GM23338 (cell line): ENCODE measurements at regions not wholly inside any gene's neighbourhood (a gene's known extent, or its start where the extent isn't known, plus 50 kb on each side); places are given as distances from the start of the nearest gene placed in this dataset.
"Not testable (repeated sequence)": the region's sequence is repeated elsewhere in the genome, so short reads cannot be mapped to it uniquely, and the experiment has no call there.

Experiments
- ATAC-seq: fragments of 200-7000 bp; cut with Tn5 transposase; 3 replicates; pipeline ENCODE4 v1.9.1; 2020
- DNase-seq: peaks from one replicate; pipeline ENCODE4 v3.0.0-alpha.2; 2015; ENCODE audit warnings: low spot score
- H2AFZ ChIP-seq: fragments of 200-600 bp; sonication (generic); 2 replicates; pipeline ENCODE4 v1.8.0; 2016; ENCODE audit warnings: antibody characterized with exemption, mild to moderate bottlenecking, moderate library complexity
- H3F3A ChIP-seq: fragments of 200-600 bp; sonication (generic); replicated peaks from 2 replicates; pipeline ENCODE4 v1.8.0; 2017; ENCODE audit warnings: antibody characterized with exemption, mixed run types, low read depth
- H3K27ac ChIP-seq: fragments of 200-600 bp; sonication (generic); 2 replicates; pipeline ENCODE4 v1.6.1; 2016; ENCODE audit warnings: low read depth
- H3K27me3 ChIP-seq: fragments of 200-600 bp; sonication (generic); 2 replicates; pipeline ENCODE4 v1.8.0; 2016; ENCODE audit warnings: mild to moderate bottlenecking, mixed run types, moderate library complexity; ENCODE audit not compliant: insufficient read depth
- H3K36me3 ChIP-seq: fragments of 200-600 bp; sonication (generic); 2 replicates; pipeline ENCODE4 v1.8.0; 2016; ENCODE audit warnings: mild to moderate bottlenecking; ENCODE audit not compliant: insufficient read depth
- H3K4me1 ChIP-seq: fragments of 200-600 bp; sonication (generic); 2 replicates; pipeline ENCODE4 v1.8.0; 2016; ENCODE audit warnings: mild to moderate bottlenecking, moderate library complexity; ENCODE audit not compliant: insufficient read depth
- H3K4me2 ChIP-seq: fragments of 200-600 bp; sonication (generic); 2 replicates; pipeline ENCODE4 v1.7.1; 2017; ENCODE audit warnings: mixed run types
- H3K4me3 ChIP-seq: fragments of 200-600 bp; sonication (generic); 2 replicates; pipeline ENCODE4 v1.6.1; 2016; ENCODE audit warnings: mixed run types
- H3K79me2 ChIP-seq: fragments of 200-600 bp; sonication (generic); replicated peaks from 2 replicates; pipeline ENCODE4 v1.8.0; 2017; ENCODE audit warnings: mild to moderate bottlenecking; ENCODE audit not compliant: insufficient read depth
- H3K9me2 ChIP-seq: fragments of 200-600 bp; sonication (generic); 2 replicates; pipeline ENCODE4 v1.8.0; 2017; ENCODE audit not compliant: insufficient read depth
- H4K20me1 ChIP-seq: fragments of 200-600 bp; sonication (generic); replicated peaks from 2 replicates; pipeline ENCODE4 v1.8.0; 2017; ENCODE audit warnings: mild to moderate bottlenecking; ENCODE audit not compliant: insufficient read depth
- H3K27ac Mint-ChIP-seq: 2 replicates; pipeline ENCODE4 v1.8.0; 2020; ENCODE audit warnings: inconsistent platforms, mild to moderate bottlenecking, moderate library complexity, mixed read lengths
- H3K27me3 Mint-ChIP-seq: 3 replicates; pipeline ENCODE4 v1.8.0; 2022; ENCODE audit warnings: low read depth, mild to moderate bottlenecking, moderate library complexity, mixed read lengths, inconsistent platforms; ENCODE audit not compliant: insufficient read depth, poor library complexity
- H3K36me3 Mint-ChIP-seq: 3 replicates; pipeline ENCODE4 v1.8.0; 2021; ENCODE audit warnings: low read depth, mild to moderate bottlenecking, inconsistent platforms, moderate library complexity, mixed read lengths
- H3K4me1 Mint-ChIP-seq: 3 replicates; pipeline ENCODE4 v1.8.0; 2020; ENCODE audit warnings: mild to moderate bottlenecking, inconsistent platforms, mixed read lengths
- H3K4me3 Mint-ChIP-seq: 3 replicates; pipeline ENCODE4 v1.8.0; 2021; ENCODE audit warnings: moderate library complexity, mild to moderate bottlenecking, inconsistent platforms, mixed read lengths
- H3K9me3 Mint-ChIP-seq: 3 replicates; pipeline ENCODE4 v1.8.0; 2020; ENCODE audit warnings: moderate library complexity, mild to moderate bottlenecking, inconsistent platforms, mixed read lengths
- CREB1 ChIP-seq: fragments of 250-450 bp; sonication (Bioruptor Pico); IDR thresholded peaks from 2 replicates; pipeline ENCODE4 v1.5.0; 2020; ENCODE audit warnings: low read depth, mild to moderate bottlenecking, moderate library complexity
- EZH2 ChIP-seq: fragments of 200-600 bp; sonication (generic); IDR thresholded peaks from one replicate; pipeline ENCODE4 v1.8.0; 2017; ENCODE audit warnings: antibody characterized with exemption, mild to moderate bottlenecking, low read depth; ENCODE audit not compliant: unreplicated experiment
- EZH2phosphoT487 ChIP-seq: fragments of 200-600 bp; sonication (generic); IDR thresholded peaks from one replicate; pipeline ENCODE4 v1.8.1; 2018; ENCODE audit warnings: antibody characterized with exemption; ENCODE audit not compliant: unreplicated experiment
- JUNB ChIP-seq: IDR thresholded peaks from one replicate; pipeline ENCODE4 v1.6.1; 2016; ENCODE audit warnings: antibody characterized with exemption; ENCODE audit not compliant: unreplicated experiment
- POLR2AphosphoS5 ChIP-seq: IDR thresholded peaks from 2 replicates; pipeline ENCODE4 v1.6.1; 2016; ENCODE audit warnings: antibody characterized with exemption, low read depth
- REST ChIP-seq: IDR thresholded peaks from one replicate; pipeline ENCODE4 v1.6.1; 2018; ENCODE audit warnings: antibody characterized with exemption; ENCODE audit not compliant: unreplicated experiment
- STAT1 ChIP-seq: IDR thresholded peaks from one replicate; pipeline ENCODE4 v1.6.1; 2016; ENCODE audit warnings: antibody characterized with exemption; ENCODE audit not compliant: unreplicated experiment
- ZNF114 ChIP-seq: fragments of 250-450 bp; sonication (Bioruptor Pico); IDR thresholded peaks from 2 replicates; pipeline ENCODE4 v1.5.0; 2020; ENCODE audit warnings: mild to moderate bottlenecking, moderate library complexity
- ZNF331 ChIP-seq: fragments of 250-450 bp; sonication (Bioruptor Pico); IDR thresholded peaks from 2 replicates; pipeline ENCODE4 v1.5.0; 2020; ENCODE audit warnings: low read depth, mild to moderate bottlenecking, moderate library complexity
- TF ChIP-seq, protein P1 (sequence below), 2 experiments: fragments of 200-600 bp in 1 of 2; sonication (generic) in 1 of 2; conservative IDR thresholded peaks; 2 replicates each; pipeline versions ENCODE4 v1.5.1 to v1.6.1; 2016 to 2017; ENCODE audit warnings: antibody characterized with exemption in 2 of 2, low read depth in 2 of 2, mild to moderate bottlenecking in 2 of 2, moderate library complexity in 1 of 2

DNA sequence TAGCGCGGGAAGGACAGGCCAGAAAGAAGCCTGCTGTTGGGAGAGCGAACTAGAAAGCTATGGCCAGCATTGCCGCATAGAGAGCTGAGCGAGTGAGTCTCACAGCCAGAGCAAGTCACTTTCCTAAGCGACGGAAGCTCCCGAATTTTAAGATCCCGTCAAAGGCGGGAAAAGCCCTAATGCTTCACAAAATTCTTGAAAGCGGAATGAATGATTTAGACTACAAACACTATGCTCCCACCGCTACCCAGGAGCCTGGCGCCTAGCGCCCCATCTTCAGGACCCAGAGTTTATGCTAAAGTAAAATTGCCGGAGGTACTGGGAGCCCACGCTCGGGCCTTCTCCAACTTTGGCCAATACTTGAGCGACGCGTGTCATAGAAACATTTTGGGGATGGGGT lies 409.9 kb upstream of the ESRRG start:
- no peaks in the 10 kb centered on the region for H3K36me3 Mint-ChIP-seq
- no peak overlapping the region for H2AFZ ChIP-seq
- peak; percentile 40 for DNase-seq
- TF ChIP-seq ZNF114 (CRISPR knock-in tag) (no peak), EZH2phosphoT487 (peak; percentile 92), EZH2 (peak; percentile 69)
- H3K4me1 ChIP-seq: peaks cover 26% of the 10 kb centered on the region
- peak overlapping the region; percentile 28; the same call in 1 of the 3 replicates for H3K4me3 Mint-ChIP-seq
- peaks cover 27% of the 10 kb centered on the region for H3K4me1 Mint-ChIP-seq
- no peaks in the 10 kb centered on the region for H3K79me2 ChIP-seq
- H3K36me3 ChIP-seq: no peaks in the 10 kb centered on the region
- no peaks in the 10 kb centered on the region for H4K20me1 ChIP-seq
- peaks cover 87% of the 10 kb centered on the region for H3K27me3 ChIP-seq
- no peaks in the 10 kb centered on the region for H3K9me2 ChIP-seq
- 0 out of 3 replicates have a peak, but pooled peaks cover 4% of the 10 kb centered on the region for H3K9me3 Mint-ChIP-seq
- no peak overlapping the region for H3K27ac ChIP-seq
- peak overlapping the region; percentile 86; the same call in 1 of the 2 replicates for H3K4me3 ChIP-seq
- ATAC-seq: peak; percentile 1; the same call in 1 of the 3 replicates
- H3F3A ChIP-seq: no peaks in the 10 kb centered on the region
- H3K4me2 ChIP-seq: peak overlapping the region; percentile 98
- no peak overlapping the region for H3K27ac Mint-ChIP-seq
- H3K27me3 Mint-ChIP-seq: peaks cover 70% of the 10 kb centered on the region

DNA sequence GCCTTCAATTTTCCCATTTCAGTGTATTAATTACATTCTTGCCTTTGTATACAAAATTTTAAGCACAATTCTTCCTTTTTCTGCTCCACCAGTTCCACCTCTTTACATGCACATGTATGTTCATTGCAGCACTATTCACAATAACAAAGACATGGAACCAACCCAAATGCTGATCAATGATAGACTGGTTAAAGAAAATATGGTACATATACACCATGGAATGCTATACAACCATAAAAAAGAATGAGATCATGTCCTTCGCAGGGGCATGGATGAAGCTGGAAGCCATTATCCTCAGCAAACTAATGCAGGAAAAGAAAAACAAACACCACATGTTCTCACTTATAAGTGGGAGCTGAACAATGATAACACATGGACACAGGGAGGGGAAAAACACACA lies 400.1 kb upstream of the ESRRG start:
- H3K79me2 ChIP-seq, H3K27ac ChIP-seq, H3K27me3 ChIP-seq, H3K4me3 Mint-ChIP-seq, ATAC-seq, H3K36me3 ChIP-seq, H3K27me3 Mint-ChIP-seq, H3K4me1 Mint-ChIP-seq, DNase-seq, H3K36me3 Mint-ChIP-seq, H3K9me2 ChIP-seq, H3K4me3 ChIP-seq, H3K27ac Mint-ChIP-seq, H3K4me1 ChIP-seq, H4K20me1 ChIP-seq, H2AFZ ChIP-seq, H3K9me3 Mint-ChIP-seq, H3F3A ChIP-seq, H3K4me2 ChIP-seq: not testable (repeated sequence)

DNA sequence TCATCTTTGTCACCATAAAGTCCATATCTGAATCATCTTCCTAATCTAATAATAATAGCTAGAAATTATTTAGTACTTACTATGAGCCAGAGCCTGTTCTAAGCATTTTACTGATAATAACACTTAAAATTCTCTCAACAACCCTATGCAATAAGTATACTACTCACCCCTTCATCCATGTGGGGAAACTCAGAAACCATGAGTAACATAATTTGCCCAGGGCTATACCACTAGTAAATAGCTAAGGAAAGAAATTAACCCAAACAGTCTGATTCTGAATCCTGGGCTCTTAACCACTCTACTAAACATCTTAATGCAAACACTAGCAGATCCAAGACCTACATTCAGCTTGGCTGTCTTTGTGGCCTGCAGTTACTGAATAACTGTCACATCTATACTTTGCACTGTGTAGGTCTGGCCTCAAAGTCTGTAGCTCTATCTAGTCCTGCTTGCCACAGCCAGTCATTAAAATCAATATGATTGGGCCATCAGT lies 394.8 kb upstream of the ESRRG start:
- ATAC-seq (no peak), DNase-seq (no peak)
- Histone ChIP-seq H3K4me2 (no peak overlapping the region), H3K36me3 (no peaks in the 10 kb centered on the region), H4K20me1 (no peaks in the 10 kb centered on the region), H3K9me2 (no peaks in the 10 kb centered on the region), H3K27me3 (no peaks in the 10 kb centered on the region), H3K27ac (no peak overlapping the region), H3K4me3 (no peak overlapping the region), H3K79me2 (no peaks in the 10 kb centered on the region), H3K4me1 (no peaks in the 10 kb centered on the region), H2AFZ (no peak overlapping the region), H3F3A (no peaks in the 10 kb centered on the region)
- Mint-ChIP-seq H3K9me3 (no peaks in the 10 kb centered on the region), H3K27ac (no peak overlapping the region), H3K36me3 (no peaks in the 10 kb centered on the region), H3K27me3 (peaks cover 3% of the 10 kb centered on the region), H3K4me3 (no peak overlapping the region), H3K4me1 (peaks cover 6% of the 10 kb centered on the region)
- TF ChIP-seq EZH2phosphoT487 (no peak), CREB1 (CRISPR knock-in tag) (no peak), POLR2AphosphoS5 (no peak), JUNB (no peak), EZH2 (no peak), ZNF114 (CRISPR knock-in tag) (no peak), STAT1 (no peak), ZNF331 (no peak), REST (no peak)
- TF ChIP-seq, protein P1, sequence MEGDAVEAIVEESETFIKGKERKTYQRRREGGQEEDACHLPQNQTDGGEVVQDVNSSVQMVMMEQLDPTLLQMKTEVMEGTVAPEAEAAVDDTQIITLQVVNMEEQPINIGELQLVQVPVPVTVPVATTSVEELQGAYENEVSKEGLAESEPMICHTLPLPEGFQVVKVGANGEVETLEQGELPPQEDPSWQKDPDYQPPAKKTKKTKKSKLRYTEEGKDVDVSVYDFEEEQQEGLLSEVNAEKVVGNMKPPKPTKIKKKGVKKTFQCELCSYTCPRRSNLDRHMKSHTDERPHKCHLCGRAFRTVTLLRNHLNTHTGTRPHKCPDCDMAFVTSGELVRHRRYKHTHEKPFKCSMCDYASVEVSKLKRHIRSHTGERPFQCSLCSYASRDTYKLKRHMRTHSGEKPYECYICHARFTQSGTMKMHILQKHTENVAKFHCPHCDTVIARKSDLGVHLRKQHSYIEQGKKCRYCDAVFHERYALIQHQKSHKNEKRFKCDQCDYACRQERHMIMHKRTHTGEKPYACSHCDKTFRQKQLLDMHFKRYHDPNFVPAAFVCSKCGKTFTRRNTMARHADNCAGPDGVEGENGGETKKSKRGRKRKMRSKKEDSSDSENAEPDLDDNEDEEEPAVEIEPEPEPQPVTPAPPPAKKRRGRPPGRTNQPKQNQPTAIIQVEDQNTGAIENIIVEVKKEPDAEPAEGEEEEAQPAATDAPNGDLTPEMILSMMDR (conservative IDR thresholded peaks at IDR 0.05; ENCODE audit: low read depth in 2 of 2): no peak
